ENCODE measurements at regions not wholly inside any gene's neighbourhood (a gene's known extent, or its start where the extent isn't known, plus 50 kb on each side); places are given as distances from the start of the nearest gene placed in this dataset.
"Not testable (repeated sequence)": the region's sequence is repeated elsewhere in the genome, so short reads cannot be mapped to it uniquely, and the experiment has no call there.

- in situ Hi-C loops (cut with MboI; ENCODE audit: low pct_ligation_motif_present in 1 of 4, low pct_unique_long_range_greater_than_20kb in 1 of 4, low sequenced_read_pairs in 3 of 4), result no loop called here
- H3K27ac ChIP-seq, result no peak overlapping the region
- 82 to 92% methylated on average over 1 of the region's 1 CpG for WGBS, 2 donors (ENCODE audit: low coverage in 1 of 2)
Observed at GRCh38 chr9:107778661-107779060, 289.1 kb upstream of the KLF4 start.

DNA sequence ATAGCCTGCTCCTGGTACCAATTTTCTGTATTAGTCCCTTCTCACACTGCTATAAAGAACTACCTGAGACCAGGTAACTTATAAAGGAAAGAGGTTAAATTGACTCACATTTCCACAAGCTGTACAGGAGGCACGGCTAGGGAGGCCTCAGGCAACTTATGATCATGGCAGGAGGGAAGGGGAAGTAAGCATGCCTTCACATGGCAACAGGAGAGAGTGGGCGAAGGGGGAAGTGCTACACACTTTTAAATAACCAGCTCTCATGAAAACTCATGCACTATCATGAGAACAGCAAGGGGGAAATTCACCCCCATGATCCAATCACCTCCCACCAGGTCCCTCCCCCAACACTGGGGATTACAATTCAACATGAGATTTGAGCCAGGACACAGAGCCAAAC, 284.5 kb upstream of the KLF4 start:
- H3K36me3 ChIP-seq; H3K4me3 ChIP-seq; H3K9me3 ChIP-seq; H3K27ac ChIP-seq; H3K4me1 ChIP-seq; DNase-seq; H3K27me3 ChIP-seq; intact Hi-C loops (cut with DNase I; ENCODE audit: low total_unique reads); in situ Hi-C loops (cut with MboI; ENCODE audit: low pct_ligation_motif_present in 1 of 4, low pct_unique_long_range_greater_than_20kb in 1 of 4, low sequenced_read_pairs in 3 of 4): not testable (repeated sequence)
- 75% methylated on average over 2 of the region's 2 CpGs; no CpG with 5 or more reads in 1 of the 2 donors for WGBS, 2 donors (ENCODE audit: low coverage in 1 of 2)

More at GRCh38 chr9:107778661-107779060, 289.1 kb upstream of the KLF4 start:
- DNase-seq, result no peak
- intact Hi-C loops (cut with DNase I; ENCODE audit: low total_unique reads), result no loop called here
- no peak for TF ChIP-seq CTCF (IDR thresholded peaks at IDR 0.05)
- no peak for TF ChIP-seq POLR2A (IDR thresholded peaks at IDR 0.05)
- no peak for TF ChIP-seq POLR2AphosphoS5 (IDR thresholded peaks at IDR 0.05)
- TF ChIP-seq EP300 (IDR thresholded peaks at IDR 0.05; ENCODE audit: low read depth), result no peak
- Histone ChIP-seq H3K4me3 (no peak overlapping the region), H3K9me3 (no peaks in the 10 kb centered on the region), H3K36me3 (no peaks in the 10 kb centered on the region), H3K4me1 (no peaks in the 10 kb centered on the region), H3K27me3 (no peaks in the 10 kb centered on the region)

- H3K27me3 ChIP-seq, result no peaks in the 10 kb centered on the region
- no peaks in the 10 kb centered on the region for H3K36me3 ChIP-seq
- intact Hi-C loops (cut with DNase I; ENCODE audit: low total_unique reads), result no loop called here
- in situ Hi-C loops (cut with MboI; ENCODE audit: low pct_ligation_motif_present in 1 of 4, low pct_unique_long_range_greater_than_20kb in 1 of 4, low sequenced_read_pairs in 3 of 4), result no loop called here
- WGBS, 2 donors (ENCODE audit: low coverage in 1 of 2), result 88% methylated on average over 3 of the region's 3 CpGs; no CpG with 5 or more reads in 1 of the 2 donors
- peaks cover 0 to 4% of the 10 kb centered on the region in 2 donors for H3K9me3 ChIP-seq
- no peaks in the 10 kb centered on the region for H3K4me1 ChIP-seq
- H3K4me3 ChIP-seq, result no peak overlapping the region
- TF ChIP-seq POLR2A (IDR thresholded peaks at IDR 0.05), result no peak
- no peak for TF ChIP-seq POLR2AphosphoS5 (IDR thresholded peaks at IDR 0.05)
- TF ChIP-seq EP300 (IDR thresholded peaks at IDR 0.05; ENCODE audit: low read depth), result no peak
- no peak for TF ChIP-seq CTCF (IDR thresholded peaks at IDR 0.05)
- DNase-seq, result no peak
- no peak overlapping the region for H3K27ac ChIP-seq
Observed at GRCh38 chr9:107772988-107773387, 283.4 kb upstream of the KLF4 start.

GRCh38 chr9:107770716-107771115, 281.1 kb upstream of the KLF4 start:
- in situ Hi-C loops (cut with MboI; ENCODE audit: low pct_ligation_motif_present in 1 of 4, low pct_unique_long_range_greater_than_20kb in 1 of 4, low sequenced_read_pairs in 3 of 4) (no loop called here), intact Hi-C loops (cut with DNase I; ENCODE audit: low total_unique reads) (no loop called here)
- H3K27ac ChIP-seq, result no peak overlapping the region
- no peaks in the 10 kb centered on the region for H3K36me3 ChIP-seq
- TF ChIP-seq EP300 (IDR thresholded peaks at IDR 0.05; ENCODE audit: low read depth), result no peak
- no peak for TF ChIP-seq POLR2AphosphoS5 (IDR thresholded peaks at IDR 0.05)
- no peak for TF ChIP-seq POLR2A (IDR thresholded peaks at IDR 0.05)
- TF ChIP-seq CTCF (IDR thresholded peaks at IDR 0.05), result no peak
- H3K4me1 ChIP-seq, result no peaks in the 10 kb centered on the region
- H3K4me3 ChIP-seq, result no peak overlapping the region
- H3K9me3 ChIP-seq, result peaks cover 0 to 4% of the 10 kb centered on the region in 2 donors
- no peak for DNase-seq
- no peaks in the 10 kb centered on the region for H3K27me3 ChIP-seq

GRCh38 chr9:107768224-107768623, 278.7 kb upstream of the KLF4 start:
- H3K36me3 ChIP-seq, result no peaks in the 10 kb centered on the region
- no peak overlapping the region for H3K4me3 ChIP-seq
- H3K4me1 ChIP-seq, result no peaks in the 10 kb centered on the region
- no peak overlapping the region for H3K27ac ChIP-seq
- TF ChIP-seq EP300 (IDR thresholded peaks at IDR 0.05; ENCODE audit: low read depth) (no peak), CTCF (IDR thresholded peaks at IDR 0.05) (no peak), POLR2AphosphoS5 (IDR thresholded peaks at IDR 0.05) (no peak), POLR2A (IDR thresholded peaks at IDR 0.05) (no peak)
- H3K27me3 ChIP-seq, result no peaks in the 10 kb centered on the region
- in situ Hi-C loops (cut with MboI; ENCODE audit: low pct_ligation_motif_present in 1 of 4, low pct_unique_long_range_greater_than_20kb in 1 of 4, low sequenced_read_pairs in 3 of 4) (no loop called here), intact Hi-C loops (cut with DNase I; ENCODE audit: low total_unique reads) (no loop called here)
- WGBS, 2 donors (ENCODE audit: low coverage in 1 of 2), result 86% methylated on average over 9 of the region's 9 CpGs; no CpG with 5 or more reads in 1 of the 2 donors
- H3K9me3 ChIP-seq, result peaks cover 0 to 3% of the 10 kb centered on the region in 2 donors
- DNase-seq, result no peak

Data from transverse colon (tissue), 4 donors.